Pancreas (tissue), 10 donors: ENCODE measurements at regions not wholly inside any gene's neighbourhood (a gene's known extent, or its start where the extent isn't known, plus 50 kb on each side); places are given as distances from the start of the nearest gene placed in this dataset.

Experiments used
- ATAC-seq, 4 donors: fragments of 200-7000 bp; cut with Tn5 transposase; one replicate each; pipeline versions ENCODE4 v1.8.0 to v1.9.1; 2020; ENCODE audit warnings: mild to moderate bottlenecking in 4 of 4, moderate library complexity in 4 of 4
- DNase-seq, 6 donors: peaks; one replicate each; pipeline ENCODE4 v3.0.0-alpha.2; 2020
- FAIRE-seq: peaks from 2 replicates; lab custom pipeline; 2012; peaks lifted over from hg19 to GRCh38; lab: Jason Lieb, UNC
- H3K27ac ChIP-seq, 4 donors: fragments of 200-600 bp; sonication (generic); 1 replicate in 3 of 4; 2 replicates in 1 of 4; pipeline versions ENCODE4 v1.5.0 to v1.8.0; 2020
- H3K27me3 ChIP-seq, 4 donors: fragments of 200-600 bp; one replicate each; pipeline ENCODE4 v1.8.0; 2021
- H3K36me3 ChIP-seq, 3 donors: fragments of 200-600 bp; sonication (generic) in 1 of 3; one replicate each; pipeline versions ENCODE4 v1.5.0 to v1.8.0; 2020 to 2021
- H3K4me1 ChIP-seq, 3 donors: fragments of 200-600 bp; one replicate each; pipeline ENCODE4 v1.8.0; 2021
- H3K4me3 ChIP-seq, 4 donors: fragments of 200-600 bp; sonication (generic) in 2 of 4; one replicate each; pipeline versions ENCODE4 v1.5.0 to v1.8.0; 2020 to 2021
- H3K9me3 ChIP-seq, 4 donors: fragments of 200-600 bp; one replicate each; pipeline ENCODE4 v1.8.0; 2021
- WGBS, 2 donors: extraction: QIAGEN DNeasy Blood & Tissue Kit; methylation state at CpG; one replicate each; pipeline ENCODE4 v1.1.7; 2013; 5-methylcytosine and 5-hydroxymethylcytosine counted together
- intact Hi-C, 3 donors: fragments of 100-400 bp; cut with DNase I; formaldehyde crosslinking; loops; one replicate each; pipeline versions ENCODE4 v1.11.1 to v1.14.2; 2022
- TF ChIP-seq, protein P1 (sequence below), 4 donors: fragments of 200-600 bp; sonication (generic) in 3 of 4; IDR thresholded peaks; one replicate each; pipeline versions ENCODE4 v1.5.0 to v1.8.0; 2021; ENCODE audit warnings: antibody characterized with exemption in 4 of 4
- donor health status: healthy with polysubstance abuse.
- donor health status: DM: no; HTN: no; CAD: no; lungs with moderate emphysema.
- donor health status: DM: no; HTN: no; CAD: no.
- donor health status: control.
- donor health status: control.
- donor health status: Bipolar disorder and iron deficiency.
- donor health status: DM: yes; HTN: yes; CAD: no.
- donor health status: DM: no; HTN: no; CAD: no.
- donor health status: DM: no; HTN: no; CAD: no.
- donor health status: DM: yes; HTN: yes; CAD: no.

GRCh38 chr1:80059940-80060339 lies 1053.4 kb upstream of the ADGRL4 start:
- no peaks in the 10 kb centered on the region for H3K27me3 ChIP-seq
- H3K4me3 ChIP-seq = no peak overlapping the region
- FAIRE-seq = no peak
- intact Hi-C loops = no loop called here
- no peaks in the 10 kb centered on the region for H3K36me3 ChIP-seq
- H3K27ac ChIP-seq = no peak overlapping the region
- WGBS, 2 donors = 81 to 82% methylated on average over 4 of the region's 4 CpGs
- TF ChIP-seq, protein P1, sequence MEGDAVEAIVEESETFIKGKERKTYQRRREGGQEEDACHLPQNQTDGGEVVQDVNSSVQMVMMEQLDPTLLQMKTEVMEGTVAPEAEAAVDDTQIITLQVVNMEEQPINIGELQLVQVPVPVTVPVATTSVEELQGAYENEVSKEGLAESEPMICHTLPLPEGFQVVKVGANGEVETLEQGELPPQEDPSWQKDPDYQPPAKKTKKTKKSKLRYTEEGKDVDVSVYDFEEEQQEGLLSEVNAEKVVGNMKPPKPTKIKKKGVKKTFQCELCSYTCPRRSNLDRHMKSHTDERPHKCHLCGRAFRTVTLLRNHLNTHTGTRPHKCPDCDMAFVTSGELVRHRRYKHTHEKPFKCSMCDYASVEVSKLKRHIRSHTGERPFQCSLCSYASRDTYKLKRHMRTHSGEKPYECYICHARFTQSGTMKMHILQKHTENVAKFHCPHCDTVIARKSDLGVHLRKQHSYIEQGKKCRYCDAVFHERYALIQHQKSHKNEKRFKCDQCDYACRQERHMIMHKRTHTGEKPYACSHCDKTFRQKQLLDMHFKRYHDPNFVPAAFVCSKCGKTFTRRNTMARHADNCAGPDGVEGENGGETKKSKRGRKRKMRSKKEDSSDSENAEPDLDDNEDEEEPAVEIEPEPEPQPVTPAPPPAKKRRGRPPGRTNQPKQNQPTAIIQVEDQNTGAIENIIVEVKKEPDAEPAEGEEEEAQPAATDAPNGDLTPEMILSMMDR (IDR thresholded peaks at IDR 0.05) = no peak
- no peak for DNase-seq
- H3K9me3 ChIP-seq = no peaks in the 10 kb centered on the region
- no peak for ATAC-seq
- H3K4me1 ChIP-seq = no peaks in the 10 kb centered on the region

DNA sequence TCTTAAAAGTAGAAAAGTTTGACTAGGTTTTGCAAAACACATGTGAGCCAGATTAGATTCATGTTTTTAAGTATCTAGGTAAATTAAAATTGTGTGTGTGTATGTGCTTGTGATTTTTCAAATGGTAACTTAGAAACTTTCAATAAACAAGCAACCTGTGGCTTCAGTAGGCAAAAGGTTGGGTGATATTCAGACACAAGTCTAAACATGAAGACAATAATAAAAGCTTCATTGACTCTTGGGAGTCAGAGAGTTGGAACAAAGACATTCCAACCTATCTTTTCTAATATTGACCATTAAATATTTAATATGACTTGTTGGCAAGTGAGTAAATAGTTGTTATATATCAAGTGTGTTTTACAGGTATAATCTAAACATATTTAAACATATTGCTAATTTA lies 1049.6 kb upstream of the ADGRL4 start:
- FAIRE-seq (no peak), ATAC-seq (no peak)

GRCh38 chr1:80054129-80054528 lies 1047.6 kb upstream of the ADGRL4 start:
- H3K9me3 ChIP-seq = no peaks in the 10 kb centered on the region
- H3K4me3 ChIP-seq = no peak overlapping the region
- intact Hi-C loops = no loop called here
- ATAC-seq (peak in 2 of 4 donors; percentile 28 to 35), DNase-seq (peak in 1 of 6 donors; percentile 6), FAIRE-seq (no peak)
- H3K36me3 ChIP-seq = no peaks in the 10 kb centered on the region
- H3K27ac ChIP-seq = no peak overlapping the region
- H3K4me1 ChIP-seq = no peaks in the 10 kb centered on the region
- 64 to 67% methylated on average over 7 of the region's 7 CpGs for WGBS, 2 donors
- TF ChIP-seq, protein P1 (IDR thresholded peaks at IDR 0.05) = no peak
- no peaks in the 10 kb centered on the region for H3K27me3 ChIP-seq

More for the DNA sequence above, 1049.6 kb upstream of the ADGRL4 start:
- no peak for DNase-seq
- H3K36me3 ChIP-seq = no peaks in the 10 kb centered on the region
- H3K27me3 ChIP-seq = no peaks in the 10 kb centered on the region
- TF ChIP-seq, protein P1 (IDR thresholded peaks at IDR 0.05) = no peak
- intact Hi-C loops = no loop called here
- no peaks in the 10 kb centered on the region for H3K4me1 ChIP-seq
- no peak overlapping the region for H3K27ac ChIP-seq
- no peaks in the 10 kb centered on the region for H3K9me3 ChIP-seq
- no peak overlapping the region for H3K4me3 ChIP-seq

DNA sequence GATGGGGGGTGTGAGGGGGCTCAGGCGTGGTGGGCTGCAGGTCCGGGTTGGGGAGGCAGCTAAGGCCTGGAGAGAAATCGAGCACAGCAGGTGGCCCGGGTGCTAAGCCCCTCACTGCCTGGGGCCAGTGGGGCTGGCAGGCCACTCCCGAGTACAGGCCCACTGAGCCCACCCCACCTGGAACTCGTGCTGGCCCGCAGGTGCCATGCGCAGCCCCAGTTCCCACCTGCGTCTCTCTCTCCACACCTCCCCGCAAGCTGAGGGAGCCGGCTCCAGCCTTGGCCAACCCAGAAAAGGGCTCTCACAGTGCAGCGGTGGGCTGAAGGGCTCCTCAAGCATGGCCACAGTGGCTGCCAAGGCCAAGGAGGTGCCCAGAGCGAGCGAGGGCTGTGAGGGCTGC lies 1047.1 kb upstream of the ADGRL4 start:
- Histone ChIP-seq H3K27ac (no peak overlapping the region), H3K4me1 (no peaks in the 10 kb centered on the region), H3K4me3 (no peak overlapping the region), H3K27me3 (no peaks in the 10 kb centered on the region), H3K9me3 (no peaks in the 10 kb centered on the region), H3K36me3 (no peaks in the 10 kb centered on the region)
- WGBS, 2 donors = 94% methylated on average over 14 of the region's 14 CpGs
- DNase-seq (peak in 2 of 6 donors; percentile 5 to 52), ATAC-seq (no peak), FAIRE-seq (no peak)
- intact Hi-C loops = no loop called here
- TF ChIP-seq, protein P1 (IDR thresholded peaks at IDR 0.05) = no peak

- H3K36me3 ChIP-seq = no peaks in the 10 kb centered on the region
- FAIRE-seq (no peak), ATAC-seq (no peak), DNase-seq (peak in 1 of 6 donors; percentile 55)
- H3K27ac ChIP-seq = no peak overlapping the region
- no peaks in the 10 kb centered on the region for H3K4me1 ChIP-seq
- H3K9me3 ChIP-seq = no peaks in the 10 kb centered on the region
- H3K4me3 ChIP-seq = no peak overlapping the region
- 89 to 90% methylated on average over 14 of the region's 14 CpGs for WGBS, 2 donors
- TF ChIP-seq, protein P1 (IDR thresholded peaks at IDR 0.05) = no peak
- intact Hi-C loops = no loop called here
- no peaks in the 10 kb centered on the region for H3K27me3 ChIP-seq
Measured at GRCh38 chr1:80050523-80050922, 1044.0 kb upstream of the ADGRL4 start.
